ENCODE measurements at regions not wholly inside any gene's neighbourhood (a gene's known extent, or its start where the extent isn't known, plus 50 kb on each side); places are given as distances from the start of the nearest gene placed in this dataset.

GRCh38 chr9:29311221-29311620 lies 1737.9 kb upstream of the C9orf72 start:
- TF ChIP-seq CTCF (optimal IDR thresholded peaks at IDR 0.05 in 1 of 3, IDR thresholded peaks at IDR 0.05 in 1 of 3, conservative IDR thresholded peaks at IDR 0.05 in 1 of 3; ENCODE audit: extremely low read depth in 1 of 3, insufficient read depth in 2 of 3, low read length in 3 of 3): no peak
- TF ChIP-seq EZH2 (IDR thresholded peaks at IDR 0.05; ENCODE audit: low read length): no peak

All from keratinocyte (primary cell).